SK-N-SH treated with all-trans-retinoic acid at 6 μM for 48 hours (cell line): ENCODE measurements at regions not wholly inside any gene's neighbourhood (a gene's known extent, or its start where the extent isn't known, plus 50 kb on each side); places are given as distances from the start of the nearest gene placed in this dataset.

Experiments
- ATAC-seq: fragments of 200-7000 bp; cut with Tn5 transposase; 3 replicates; pipeline ENCODE4 v1.9.1; 2020; ENCODE audit warnings: mild to moderate bottlenecking, moderate library complexity
- ARNTL ChIP-seq: fragments of 450-650 bp; formaldehyde crosslinking; IDR thresholded peaks from 2 replicates; pipeline ENCODE4 v1.5.0; 2020; ENCODE audit warnings: low read depth, mild to moderate bottlenecking, moderate library complexity, borderline replicate concordance
- BACH2 ChIP-seq: fragments of 250-450 bp; sonication (Bioruptor Pico); IDR thresholded peaks from 2 replicates; pipeline ENCODE4 v1.9.0; 2021; ENCODE audit warnings: mild to moderate bottlenecking, borderline replicate concordance
- CSDC2 ChIP-seq: fragments of 250-450 bp; sonication (Bioruptor Pico); IDR thresholded peaks from 2 replicates; pipeline ENCODE4 v1.5.0; 2020; ENCODE audit warnings: mild to moderate bottlenecking, moderate library complexity
- ESRRG ChIP-seq: fragments of 250-450 bp; sonication (Bioruptor Pico); IDR thresholded peaks from 2 replicates; pipeline ENCODE4 v1.6.1; 2021; ENCODE audit warnings: mild to moderate bottlenecking
- ISL1 ChIP-seq: fragments of 250-450 bp; sonication (Bioruptor Pico); IDR thresholded peaks from 2 replicates; pipeline ENCODE4 v2.1.2; 2022; ENCODE audit warnings: mild to moderate bottlenecking, moderate library complexity
- OSR1 ChIP-seq: fragments of 250-450 bp; sonication (Bioruptor Pico); IDR thresholded peaks from 2 replicates; pipeline ENCODE4 v1.8.0; 2022; ENCODE audit warnings: moderate library complexity, mild to moderate bottlenecking, inconsistent platforms
- PPARA ChIP-seq: fragments of 250-450 bp; sonication (Bioruptor Pico); IDR thresholded peaks from 2 replicates; pipeline ENCODE4 v1.5.0; 2020; ENCODE audit warnings: mild to moderate bottlenecking, borderline replicate concordance
- RARB ChIP-seq: fragments of 250-450 bp; sonication (Bioruptor Pico); IDR thresholded peaks from 2 replicates; pipeline ENCODE4 v1.8.0; 2021; ENCODE audit warnings: mild to moderate bottlenecking, moderate library complexity
- SNAI2 ChIP-seq: fragments of 250-450 bp; sonication (Bioruptor Pico); IDR thresholded peaks from 2 replicates; pipeline ENCODE4 v1.5.0; 2020; ENCODE audit warnings: mild to moderate bottlenecking, moderate library complexity
- TCF4 ChIP-seq: fragments of 250-450 bp; sonication (Bioruptor Pico); IDR thresholded peaks from 2 replicates; pipeline ENCODE4 v1.8.0; 2021; ENCODE audit warnings: mild to moderate bottlenecking, moderate library complexity, borderline replicate concordance
- TOX ChIP-seq: fragments of 250-450 bp; sonication (Bioruptor Pico); IDR thresholded peaks from 2 replicates; pipeline ENCODE4 v1.8.0; 2021; ENCODE audit warnings: mild to moderate bottlenecking, moderate library complexity, borderline replicate concordance
- ZC3H10 ChIP-seq: fragments of 250-450 bp; sonication (Bioruptor Pico); IDR thresholded peaks from 2 replicates; pipeline ENCODE4 v1.5.1; 2021; ENCODE audit warnings: mild to moderate bottlenecking, moderate library complexity
- ZFP3 ChIP-seq: fragments of 250-450 bp; sonication (Bioruptor Pico); IDR thresholded peaks from 2 replicates; pipeline ENCODE4 v1.5.0; 2020; ENCODE audit warnings: mild to moderate bottlenecking, moderate library complexity
- ZFP30 ChIP-seq: fragments of 450-650 bp; formaldehyde crosslinking; IDR thresholded peaks from 2 replicates; pipeline ENCODE4 v1.5.0; 2022; ENCODE audit warnings: mild to moderate bottlenecking, moderate library complexity
- ZNF70 ChIP-seq: fragments of 450-650 bp; formaldehyde crosslinking; IDR thresholded peaks from 2 replicates; pipeline ENCODE4 v1.5.0; 2020; ENCODE audit warnings: mild to moderate bottlenecking, moderate library complexity
- ZNF8 ChIP-seq: fragments of 450-650 bp; formaldehyde crosslinking; IDR thresholded peaks from 2 replicates; pipeline ENCODE4 v1.5.0; 2020; ENCODE audit warnings: mild to moderate bottlenecking, moderate library complexity
- TF ChIP-seq, protein P1 (sequence below): fragments of 250-450 bp; sonication (Bioruptor Pico); IDR thresholded peaks from 2 replicates; pipeline ENCODE4 v1.8.0; 2020; ENCODE audit warnings: mild to moderate bottlenecking, moderate library complexity, borderline replicate concordance
- TF ChIP-seq, protein P2 (sequence below): fragments of 250-450 bp; sonication (Bioruptor Pico); IDR thresholded peaks from 2 replicates; pipeline ENCODE4 v1.5.0; 2020; ENCODE audit warnings: mild to moderate bottlenecking, moderate library complexity
- TF ChIP-seq, protein P3 (sequence below): fragments of 250-450 bp; sonication (Bioruptor Pico); IDR thresholded peaks from 2 replicates; pipeline ENCODE4 v1.5.1; 2021; ENCODE audit warnings: mild to moderate bottlenecking, moderate library complexity
- TF ChIP-seq, protein P4 (sequence below): fragments of 250-450 bp; sonication (Bioruptor Pico); IDR thresholded peaks from 2 replicates; pipeline ENCODE4 v1.5.1; 2020; ENCODE audit warnings: low read depth, mild to moderate bottlenecking, moderate library complexity

DNA sequence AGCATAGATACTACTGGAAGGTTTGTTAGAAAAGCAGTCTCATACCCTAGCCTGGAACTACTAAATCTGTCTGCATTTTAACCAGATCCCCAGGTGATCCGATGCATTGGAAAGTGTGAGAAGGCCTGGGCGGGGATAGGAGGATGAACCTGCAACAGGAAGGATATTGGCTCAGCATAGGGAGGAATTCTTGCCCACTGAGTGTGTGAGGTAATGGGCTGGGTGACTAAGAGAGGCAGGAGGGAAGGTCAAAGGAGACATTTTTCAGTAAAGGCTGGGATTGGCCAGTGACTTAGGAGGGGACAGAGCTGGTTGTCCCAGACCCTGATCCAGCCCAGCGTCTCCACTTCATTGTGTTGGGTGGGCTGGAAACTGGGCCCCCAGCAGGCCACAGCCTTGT, 191.0 kb upstream of the LRFN2 start:
- TF ChIP-seq CSDC2 (CRISPR knock-in tag): no peak
- no peak for TF ChIP-seq OSR1 (CRISPR knock-in tag)
- no peak for TF ChIP-seq BACH2 (CRISPR knock-in tag)
- TF ChIP-seq, protein P1, sequence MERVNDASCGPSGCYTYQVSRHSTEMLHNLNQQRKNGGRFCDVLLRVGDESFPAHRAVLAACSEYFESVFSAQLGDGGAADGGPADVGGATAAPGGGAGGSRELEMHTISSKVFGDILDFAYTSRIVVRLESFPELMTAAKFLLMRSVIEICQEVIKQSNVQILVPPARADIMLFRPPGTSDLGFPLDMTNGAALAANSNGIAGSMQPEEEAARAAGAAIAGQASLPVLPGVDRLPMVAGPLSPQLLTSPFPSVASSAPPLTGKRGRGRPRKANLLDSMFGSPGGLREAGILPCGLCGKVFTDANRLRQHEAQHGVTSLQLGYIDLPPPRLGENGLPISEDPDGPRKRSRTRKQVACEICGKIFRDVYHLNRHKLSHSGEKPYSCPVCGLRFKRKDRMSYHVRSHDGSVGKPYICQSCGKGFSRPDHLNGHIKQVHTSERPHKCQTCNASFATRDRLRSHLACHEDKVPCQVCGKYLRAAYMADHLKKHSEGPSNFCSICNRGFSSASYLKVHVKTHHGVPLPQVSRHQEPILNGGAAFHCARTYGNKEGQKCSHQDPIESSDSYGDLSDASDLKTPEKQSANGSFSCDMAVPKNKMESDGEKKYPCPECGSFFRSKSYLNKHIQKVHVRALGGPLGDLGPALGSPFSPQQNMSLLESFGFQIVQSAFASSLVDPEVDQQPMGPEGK (CRISPR knock-in tag): no peak
- TF ChIP-seq ESRRG (CRISPR knock-in tag): no peak
- TF ChIP-seq, protein P2, sequence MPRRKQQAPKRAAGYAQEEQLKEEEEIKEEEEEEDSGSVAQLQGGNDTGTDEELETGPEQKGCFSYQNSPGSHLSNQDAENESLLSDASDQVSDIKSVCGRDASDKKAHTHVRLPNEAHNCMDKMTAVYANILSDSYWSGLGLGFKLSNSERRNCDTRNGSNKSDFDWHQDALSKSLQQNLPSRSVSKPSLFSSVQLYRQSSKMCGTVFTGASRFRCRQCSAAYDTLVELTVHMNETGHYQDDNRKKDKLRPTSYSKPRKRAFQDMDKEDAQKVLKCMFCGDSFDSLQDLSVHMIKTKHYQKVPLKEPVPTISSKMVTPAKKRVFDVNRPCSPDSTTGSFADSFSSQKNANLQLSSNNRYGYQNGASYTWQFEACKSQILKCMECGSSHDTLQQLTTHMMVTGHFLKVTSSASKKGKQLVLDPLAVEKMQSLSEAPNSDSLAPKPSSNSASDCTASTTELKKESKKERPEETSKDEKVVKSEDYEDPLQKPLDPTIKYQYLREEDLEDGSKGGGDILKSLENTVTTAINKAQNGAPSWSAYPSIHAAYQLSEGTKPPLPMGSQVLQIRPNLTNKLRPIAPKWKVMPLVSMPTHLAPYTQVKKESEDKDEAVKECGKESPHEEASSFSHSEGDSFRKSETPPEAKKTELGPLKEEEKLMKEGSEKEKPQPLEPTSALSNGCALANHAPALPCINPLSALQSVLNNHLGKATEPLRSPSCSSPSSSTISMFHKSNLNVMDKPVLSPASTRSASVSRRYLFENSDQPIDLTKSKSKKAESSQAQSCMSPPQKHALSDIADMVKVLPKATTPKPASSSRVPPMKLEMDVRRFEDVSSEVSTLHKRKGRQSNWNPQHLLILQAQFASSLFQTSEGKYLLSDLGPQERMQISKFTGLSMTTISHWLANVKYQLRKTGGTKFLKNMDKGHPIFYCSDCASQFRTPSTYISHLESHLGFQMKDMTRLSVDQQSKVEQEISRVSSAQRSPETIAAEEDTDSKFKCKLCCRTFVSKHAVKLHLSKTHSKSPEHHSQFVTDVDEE (CRISPR knock-in tag): no peak
- no peak for TF ChIP-seq ZNF8 (CRISPR knock-in tag)
- TF ChIP-seq ZC3H10: no peak
- TF ChIP-seq, protein P3, sequence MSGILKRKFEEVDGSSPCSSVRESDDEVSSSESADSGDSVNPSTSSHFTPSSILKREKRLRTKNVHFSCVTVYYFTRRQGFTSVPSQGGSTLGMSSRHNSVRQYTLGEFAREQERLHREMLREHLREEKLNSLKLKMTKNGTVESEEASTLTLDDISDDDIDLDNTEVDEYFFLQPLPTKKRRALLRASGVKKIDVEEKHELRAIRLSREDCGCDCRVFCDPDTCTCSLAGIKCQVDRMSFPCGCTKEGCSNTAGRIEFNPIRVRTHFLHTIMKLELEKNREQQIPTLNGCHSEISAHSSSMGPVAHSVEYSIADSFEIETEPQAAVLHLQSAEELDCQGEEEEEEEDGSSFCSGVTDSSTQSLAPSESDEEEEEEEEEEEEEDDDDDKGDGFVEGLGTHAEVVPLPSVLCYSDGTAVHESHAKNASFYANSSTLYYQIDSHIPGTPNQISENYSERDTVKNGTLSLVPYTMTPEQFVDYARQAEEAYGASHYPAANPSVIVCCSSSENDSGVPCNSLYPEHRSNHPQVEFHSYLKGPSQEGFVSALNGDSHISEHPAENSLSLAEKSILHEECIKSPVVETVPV (CRISPR knock-in tag): no peak
- no peak for TF ChIP-seq ZFP30 (CRISPR knock-in tag)
- no peak; the same call in 2 of the 3 replicates for ATAC-seq

DNA sequence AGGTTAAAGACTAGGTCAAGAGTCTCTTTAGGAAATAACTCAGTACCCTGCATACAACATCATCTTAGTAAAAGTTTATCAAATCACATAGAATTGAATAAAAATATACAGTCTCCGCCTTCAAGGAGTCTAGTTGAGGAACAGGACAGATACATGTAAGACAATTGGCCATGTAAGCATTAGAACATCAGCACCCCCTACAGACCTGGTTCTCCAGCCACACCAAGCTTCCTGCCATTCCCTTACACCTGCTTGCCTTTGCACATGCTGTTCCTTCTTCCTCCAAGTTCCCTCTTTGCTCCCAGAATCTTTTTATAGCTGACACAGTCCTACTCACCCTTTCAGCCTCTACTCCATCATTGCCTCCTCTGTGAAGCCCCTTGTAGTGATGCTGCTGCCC, 187.8 kb upstream of the LRFN2 start:
- no peak for ATAC-seq
- TF ChIP-seq SNAI2 (CRISPR knock-in tag) (no peak), TOX (CRISPR knock-in tag) (no peak), ARNTL (CRISPR knock-in tag) (no peak), ZC3H10 (no peak)
- TF ChIP-seq, protein P1 (CRISPR knock-in tag): no peak
- TF ChIP-seq, protein P4, sequence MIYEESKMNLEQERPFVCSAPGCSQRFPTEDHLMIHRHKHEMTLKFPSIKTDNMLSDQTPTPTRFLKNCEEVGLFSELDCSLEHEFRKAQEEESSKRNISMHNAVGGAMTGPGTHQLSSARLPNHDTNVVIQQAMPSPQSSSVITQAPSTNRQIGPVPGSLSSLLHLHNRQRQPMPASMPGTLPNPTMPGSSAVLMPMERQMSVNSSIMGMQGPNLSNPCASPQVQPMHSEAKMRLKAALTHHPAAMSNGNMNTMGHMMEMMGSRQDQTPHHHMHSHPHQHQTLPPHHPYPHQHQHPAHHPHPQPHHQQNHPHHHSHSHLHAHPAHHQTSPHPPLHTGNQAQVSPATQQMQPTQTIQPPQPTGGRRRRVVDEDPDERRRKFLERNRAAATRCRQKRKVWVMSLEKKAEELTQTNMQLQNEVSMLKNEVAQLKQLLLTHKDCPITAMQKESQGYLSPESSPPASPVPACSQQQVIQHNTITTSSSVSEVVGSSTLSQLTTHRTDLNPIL (CRISPR knock-in tag): no peak

DNA sequence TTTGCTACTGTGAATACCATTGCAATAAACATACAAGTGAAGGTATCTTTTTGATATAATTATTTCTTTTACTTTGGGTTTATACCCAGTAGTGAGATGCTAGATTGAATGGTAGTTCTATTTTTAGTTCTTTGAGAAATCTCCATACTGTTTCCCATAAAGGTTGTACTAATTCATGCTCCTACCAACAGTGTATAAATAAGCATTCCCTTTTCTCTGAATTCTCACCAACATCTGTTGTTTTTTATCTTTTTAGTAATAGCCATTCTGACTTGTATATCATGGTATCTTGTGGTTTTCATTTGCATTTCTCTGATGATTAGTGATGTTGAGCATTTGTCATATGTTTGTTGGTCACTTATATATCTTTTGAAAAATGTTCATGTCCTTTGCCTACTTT, 183.6 kb upstream of the LRFN2 start:
- no peak for TF ChIP-seq SNAI2 (CRISPR knock-in tag)
- no peak for TF ChIP-seq OSR1 (CRISPR knock-in tag)
- no peak for TF ChIP-seq ISL1
- no peak for TF ChIP-seq ZNF70 (CRISPR knock-in tag)
- TF ChIP-seq TCF4 (CRISPR knock-in tag): no peak
- TF ChIP-seq RARB: no peak
- TF ChIP-seq, protein P1 (CRISPR knock-in tag): no peak
- no peak for TF ChIP-seq ARNTL (CRISPR knock-in tag)
- no peak for TF ChIP-seq ZFP3 (CRISPR knock-in tag)
- no peak for TF ChIP-seq ZFP30 (CRISPR knock-in tag)
- TF ChIP-seq BACH2 (CRISPR knock-in tag): no peak
- no peak for TF ChIP-seq ESRRG (CRISPR knock-in tag)
- TF ChIP-seq PPARA (CRISPR knock-in tag): no peak
- TF ChIP-seq CSDC2 (CRISPR knock-in tag): no peak
- ATAC-seq: no peak
